ENCODE measurements at regions not wholly inside any gene's neighbourhood (a gene's known extent, or its start where the extent isn't known, plus 50 kb on each side); places are given as distances from the start of the nearest gene placed in this dataset.
A peak's percentile ranks its signal among the peaks of the same experiment; 100 is the strongest.
"Not testable (repeated sequence)": the region's sequence is repeated elsewhere in the genome, so short reads cannot be mapped to it uniquely, and the experiment has no call there.

GRCh38 chrX:40938423-40938822, 146.8 kb upstream of the USP9X start:
- DNase-seq (ENCODE audit: low spot score): no peak
- ATAC-seq: no peak

GRCh38 chrX:40943093-40943641, 142.1 kb upstream of the USP9X start:
- no peak for ATAC-seq
- DNase-seq (ENCODE audit: low spot score): no peak

GRCh38 chrX:40945361-40945713, 139.9 kb upstream of the USP9X start:
- no peak for DNase-seq (ENCODE audit: low spot score)
- peak; percentile 89 for ATAC-seq

- DNase-seq (ENCODE audit: low spot score) (no peak), ATAC-seq (peak; percentile 63)
Observed at GRCh38 chrX:40947276-40947675, 138.0 kb upstream of the USP9X start.

GRCh38 chrX:40949071-40949470, 136.2 kb upstream of the USP9X start:
- DNase-seq (ENCODE audit: low spot score) (no peak), ATAC-seq (no peak)

GRCh38 chrX:40950546-40950945, 134.7 kb upstream of the USP9X start:
- DNase-seq (ENCODE audit: low spot score) (no peak), ATAC-seq (no peak)

- not testable (repeated sequence) for DNase-seq (ENCODE audit: low spot score); ATAC-seq
Observed at GRCh38 chrX:40951407-40951806, 133.8 kb upstream of the USP9X start.

GRCh38 chrX:40952855-40953254, 132.4 kb upstream of the USP9X start:
- no peak for DNase-seq (ENCODE audit: low spot score)

GRCh38 chrX:40953369-40953768, 131.9 kb upstream of the USP9X start:
- ATAC-seq: peak; percentile 54
- no peak for DNase-seq (ENCODE audit: low spot score)

More at GRCh38 chrX:40952855-40953254, 132.4 kb upstream of the USP9X start:
- peak; percentile 73 for ATAC-seq

- DNase-seq (ENCODE audit: low spot score) (no peak), ATAC-seq (no peak)
Observed at GRCh38 chrX:40960041-40960440, 125.2 kb upstream of the USP9X start.

GRCh38 chrX:40962793-40963407, 122.3 kb upstream of the USP9X start:
- ATAC-seq (no peak), DNase-seq (ENCODE audit: low spot score) (no peak)

GRCh38 chrX:40964008-40964407, 121.2 kb upstream of the USP9X start:
- no peak for ATAC-seq
- DNase-seq (ENCODE audit: low spot score): no peak

- ATAC-seq (no peak), DNase-seq (ENCODE audit: low spot score) (no peak)
Observed at GRCh38 chrX:40964633-40965586, 120.3 kb upstream of the USP9X start.

- ATAC-seq (peak; percentile 58), DNase-seq (ENCODE audit: low spot score) (no peak)
Observed at GRCh38 chrX:40966213-40966820, 118.9 kb upstream of the USP9X start.

- DNase-seq (ENCODE audit: low spot score) (no peak), ATAC-seq (no peak)
Observed at GRCh38 chrX:40968180-40968579, 117.1 kb upstream of the USP9X start.

- ATAC-seq: no peak
- DNase-seq (ENCODE audit: low spot score): no peak
Observed at GRCh38 chrX:40971736-40972135, 113.5 kb upstream of the USP9X start.

- DNase-seq (ENCODE audit: low spot score) (no peak), ATAC-seq (no peak)
Observed at GRCh38 chrX:40973619-40974018, 111.6 kb upstream of the USP9X start.

- ATAC-seq: no peak
Observed at GRCh38 chrX:40975951-40976350, 109.3 kb upstream of the USP9X start.

GRCh38 chrX:40976981-40977380, 108.3 kb upstream of the USP9X start:
- DNase-seq (ENCODE audit: low spot score) (no peak), ATAC-seq (no peak)

More at GRCh38 chrX:40975951-40976350, 109.3 kb upstream of the USP9X start:
- no peak for DNase-seq (ENCODE audit: low spot score)

- DNase-seq (ENCODE audit: low spot score) (no peak), ATAC-seq (no peak)
Observed at GRCh38 chrX:40984962-40985361, 100.3 kb upstream of the USP9X start.

- ATAC-seq (no peak), DNase-seq (ENCODE audit: low spot score) (no peak)
Observed at GRCh38 chrX:40987413-40987812, 97.8 kb upstream of the USP9X start.
